Spleen (tissue), 11 donors: ENCODE measurements at regions not wholly inside any gene's neighbourhood (a gene's known extent, or its start where the extent isn't known, plus 50 kb on each side); places are given as distances from the start of the nearest gene placed in this dataset.
"Not testable (repeated sequence)": the region's sequence is repeated elsewhere in the genome, so short reads cannot be mapped to it uniquely, and the experiment has no call there.

Experiments used
- DNase-seq: peaks from one replicate; pipeline ENCODE4 v3.0.0-alpha.2; 2020
- H3K27ac ChIP-seq, 8 donors: fragments of 200-600 bp; sonication (generic) in 7 of 8; 1 replicate in 4 of 8; 2 replicates in 4 of 8; pipeline versions ENCODE4 v1.5.0 to v1.8.0; 2016 to 2021; ENCODE audit warnings: inconsistent platforms in 4 of 8, mild to moderate bottlenecking in 4 of 8, moderate library complexity in 1 of 8
- H3K27me3 ChIP-seq, 7 donors: fragments of 200-600 bp; sonication (generic) in 6 of 7; replicated peaks in 1 of 7; 1 replicate in 4 of 7; 2 replicates in 3 of 7; pipeline versions ENCODE4 v1.5.0 to v1.8.0; 2016 to 2021; ENCODE audit warnings: inconsistent platforms in 3 of 7, mild to moderate bottlenecking in 1 of 7
- H3K36me3 ChIP-seq, 6 donors: fragments of 200-600 bp; sonication (generic) in 5 of 6; 1 replicate in 4 of 6; 2 replicates in 2 of 6; pipeline versions ENCODE4 v1.5.0 to v1.8.0; 2016 to 2021; ENCODE audit warnings: inconsistent platforms in 2 of 6
- H3K4me1 ChIP-seq, 6 donors: fragments of 200-600 bp; sonication (generic) in 5 of 6; 1 replicate in 3 of 6; 2 replicates in 3 of 6; pipeline versions ENCODE4 v1.5.0 to v1.8.0; 2016 to 2021; ENCODE audit warnings: inconsistent platforms in 3 of 6
- H3K4me3 ChIP-seq, 8 donors: fragments of 200-600 bp; sonication (generic) in 7 of 8; 1 replicate in 4 of 8; 2 replicates in 4 of 8; pipeline versions ENCODE4 v1.5.0 to v1.8.0; 2016 to 2021; ENCODE audit warnings: inconsistent platforms in 4 of 8, mild to moderate bottlenecking in 4 of 8, moderate library complexity in 2 of 8
- H3K9me3 ChIP-seq, 8 donors: fragments of 200-600 bp; sonication (generic) in 7 of 8; 1 replicate in 4 of 8; 2 replicates in 4 of 8; pipeline versions ENCODE4 v1.5.0 to v1.8.0; 2016 to 2021; ENCODE audit warnings: inconsistent platforms in 4 of 8
- CTCF ChIP-seq, 11 experiments: fragments of 200-600 bp in 7 of 11; fragments of 450-650 bp in 4 of 11; sonication (generic) in 4 of 11; IDR thresholded peaks in 8 of 11; conservative IDR thresholded peaks in 3 of 11; 1 replicate in 7 of 11; 2 replicates in 4 of 11; pipeline versions ENCODE4 v1.4.0 to v1.8.0; 2016 to 2021; ENCODE audit warnings: antibody characterized with exemption in 11 of 11, inconsistent platforms in 4 of 11, mild to moderate bottlenecking in 1 of 11
- POLR2A ChIP-seq, 3 donors: fragments of 450-650 bp; IDR thresholded peaks; one replicate each; pipeline ENCODE4 v1.5.1; 2017; ENCODE audit warnings: antibody characterized with exemption in 3 of 3, mild to moderate bottlenecking in 1 of 3
- POLR2AphosphoS5 ChIP-seq, 3 donors: sonication (generic); formaldehyde crosslinking; IDR thresholded peaks; one replicate each; pipeline ENCODE4 v1.5.1; 2017; ENCODE audit warnings: antibody characterized with exemption in 3 of 3
- WGBS, 5 donors: extraction: QIAGEN DNeasy Blood & Tissue Kit in 3 of 5; methylation state at CpG; one replicate each; pipeline versions ENCODE4 v1.1.5 to v1.1.7; 2013 to 2018; 5-methylcytosine and 5-hydroxymethylcytosine counted together
- intact Hi-C: fragments of 100-400 bp; cut with DNase I; formaldehyde crosslinking; loops from one replicate; pipeline ENCODE4 v1.15.0; 2023; ENCODE audit warnings: low total_unique reads
- donor health status: healthy with polysubstance abuse.
- donor health status: DM: no; HTN: no; CAD: no; lungs with moderate emphysema.
- donor health status: DM: no; HTN: no; CAD: no.
- donor health status: Bipolar disorder and iron deficiency.
- donor health status: healthy.
- donor health status: DM: no; HTN: no; CAD: no.
- donor health status: DM: yes; HTN: yes; CAD: no.

- Histone ChIP-seq H3K27me3 (no peaks in the 10 kb centered on the region), H3K27ac (no peak overlapping the region), H3K4me1 (no peaks in the 10 kb centered on the region), H3K9me3 (no peaks in the 10 kb centered on the region), H3K4me3 (no peak overlapping the region), H3K36me3 (no peaks in the 10 kb centered on the region)
- intact Hi-C loops, result no loop called here
- no peak for DNase-seq
- WGBS, 5 donors, result 89 to 97% (median 96%) methylated on average over 1 of the region's 1 CpG
- TF ChIP-seq POLR2AphosphoS5 (IDR thresholded peaks at IDR 0.05) (no peak), POLR2A (IDR thresholded peaks at IDR 0.05) (no peak), CTCF (IDR thresholded peaks at IDR 0.05 in 8 of 11, conservative IDR thresholded peaks at IDR 0.05 in 3 of 11) (no peak)
Measured at GRCh38 chr18:71237641-71238040, 948.8 kb downstream of the SOCS6 start.

GRCh38 chr18:71233177-71233576, 944.3 kb downstream of the SOCS6 start:
- no peak for DNase-seq
- Histone ChIP-seq H3K27ac (no peak overlapping the region), H3K4me3 (no peak overlapping the region), H3K36me3 (no peaks in the 10 kb centered on the region), H3K4me1 (no peaks in the 10 kb centered on the region), H3K27me3 (no peaks in the 10 kb centered on the region), H3K9me3 (no peaks in the 10 kb centered on the region)
- WGBS, 5 donors, result 67 to 87% (median 80%) methylated on average over 4 of the region's 4 CpGs
- no peak for TF ChIP-seq POLR2AphosphoS5 (IDR thresholded peaks at IDR 0.05)
- no peak for TF ChIP-seq POLR2A (IDR thresholded peaks at IDR 0.05)
- no peak for TF ChIP-seq CTCF (IDR thresholded peaks at IDR 0.05 in 8 of 11, conservative IDR thresholded peaks at IDR 0.05 in 3 of 11)
- intact Hi-C loops, result no loop called here

GRCh38 chr18:71223486-71223885, 934.6 kb downstream of the SOCS6 start:
- DNase-seq, result no peak
- intact Hi-C loops, result no loop called here
- H3K36me3 ChIP-seq, result no peaks in the 10 kb centered on the region
- H3K27ac ChIP-seq, result no peak overlapping the region
- TF ChIP-seq POLR2A (IDR thresholded peaks at IDR 0.05), result no peak
- TF ChIP-seq POLR2AphosphoS5 (IDR thresholded peaks at IDR 0.05), result no peak
- TF ChIP-seq CTCF (IDR thresholded peaks at IDR 0.05 in 8 of 11, conservative IDR thresholded peaks at IDR 0.05 in 3 of 11), result no peak
- no peaks in the 10 kb centered on the region for H3K4me1 ChIP-seq
- H3K4me3 ChIP-seq, result no peak overlapping the region
- H3K9me3 ChIP-seq, result peaks cover 0 to 4% (median 0%) of the 10 kb centered on the region in 8 donors
- no peaks in the 10 kb centered on the region for H3K27me3 ChIP-seq

- Histone ChIP-seq H3K36me3 (no peaks in the 10 kb centered on the region), H3K4me1 (no peaks in the 10 kb centered on the region), H3K27ac (no peak overlapping the region), H3K9me3 (peaks cover 0 to 2% (median 0%) of the 10 kb centered on the region in 8 donors), H3K27me3 (no peaks in the 10 kb centered on the region), H3K4me3 (no peak overlapping the region)
- no peak for TF ChIP-seq POLR2A (IDR thresholded peaks at IDR 0.05)
- 71 to 95% (median 90%) methylated on average over 6 of the region's 6 CpGs for whole genome bisulfite sequencing, 5 donors
- DNase-seq, result no peak
- intact Hi-C loops, result no loop called here
Measured at GRCh38 chr18:71221405-71221804, 932.6 kb downstream of the SOCS6 start.

GRCh38 chr18:71212739-71213138, 923.9 kb downstream of the SOCS6 start:
- peak; percentile 56 for DNase-seq
- H3K4me3 ChIP-seq, H3K36me3 ChIP-seq, intact Hi-C loops, H3K27ac ChIP-seq, H3K4me1 ChIP-seq, H3K27me3 ChIP-seq: not testable (repeated sequence)
- WGBS, 5 donors, result 87 to 96% (median 94%) methylated on average over 18 to 26 of the region's 26 CpGs
- peaks cover 0 to 11% (median 0%) of the 10 kb centered on the region in 8 donors for H3K9me3 ChIP-seq
